SU-DHL-6 (cell line): ENCODE measurements at regions not wholly inside any gene's neighbourhood (a gene's known extent, or its start where the extent isn't known, plus 50 kb on each side); places are given as distances from the start of the nearest gene placed in this dataset.

Source experiments
- H2AFZ ChIP-seq: fragments of 200-600 bp; sonication (generic); 2 replicates; pipeline ENCODE4 v1.6.1; 2014; ENCODE audit warnings: low read depth, mild to moderate bottlenecking, moderate library complexity, mixed read lengths, antibody characterized with exemption, low read length; ENCODE audit not compliant: severe bottlenecking
- H3F3A ChIP-seq: fragments of 200-600 bp; shearing (Covaris generic); 2 replicates; pipeline ENCODE4 v1.6.0; 2016; ENCODE audit warnings: antibody characterized with exemption, mild to moderate bottlenecking; ENCODE audit not compliant: insufficient read depth
- H3K27ac ChIP-seq: fragments of 200-600 bp; sonication (generic); 2 replicates; pipeline ENCODE4 v1.5.1; 2016; ENCODE audit warnings: low read depth, mild to moderate bottlenecking, low read length, moderate library complexity, mixed read lengths
- H3K27me3 ChIP-seq: fragments of 200-600 bp; sonication (generic), shearing (Covaris generic); 2 replicates; pipeline ENCODE4 v1.6.0; 2014; ENCODE audit warnings: mild to moderate bottlenecking, low read length
- H3K36me3 ChIP-seq: fragments of 200-600 bp; sonication (generic); 2 replicates; pipeline ENCODE4 v1.6.1; 2014; ENCODE audit warnings: mild to moderate bottlenecking, low read length, mixed read lengths
- H3K4me2 ChIP-seq: fragments of 300-600, 200-600 bp; shearing (Covaris generic), sonication (generic); 2 replicates; pipeline ENCODE4 v1.6.0; 2014; ENCODE audit warnings: low read length, low read depth, mild to moderate bottlenecking; ENCODE audit not compliant: poor library complexity, severe bottlenecking
- H3K4me3 ChIP-seq: fragments of 200-600 bp; sonication (generic); 2 replicates; pipeline ENCODE4 v1.5.1; 2014; ENCODE audit warnings: antibody characterized with exemption, low read length, mild to moderate bottlenecking, mixed read lengths; ENCODE audit not compliant: insufficient read depth, poor library complexity, severe bottlenecking
- H3K79me2 ChIP-seq: fragments of 200-600 bp; sonication (generic); 2 replicates; pipeline ENCODE4 v1.6.1; 2014; ENCODE audit warnings: mild to moderate bottlenecking, low read length, moderate library complexity; ENCODE audit not compliant: insufficient read depth
- H3K9ac ChIP-seq: fragments of 200-600 bp; sonication (generic); 2 replicates; pipeline ENCODE4 v1.7.0; 2014; ENCODE audit warnings: mild to moderate bottlenecking, low read length
- H3K9me2 ChIP-seq: fragments of 200-600 bp; sonication (generic); replicated peaks from 2 replicates; pipeline ENCODE4 v1.6.1; 2014; ENCODE audit warnings: low read length; ENCODE audit not compliant: insufficient read depth
- H3K9me3 ChIP-seq: fragments of 200-600 bp; sonication (generic); 2 replicates; pipeline ENCODE4 v1.6.1; 2014; ENCODE audit warnings: low read length, mixed read lengths; ENCODE audit not compliant: insufficient read depth
- H4K20me1 ChIP-seq: fragments of 200-600 bp; sonication (generic); 2 replicates; pipeline ENCODE4 v1.6.1; 2014; ENCODE audit warnings: low read depth, mild to moderate bottlenecking, antibody characterized with exemption, low read length, moderate library complexity, mixed read lengths
- CTCF ChIP-seq: fragments of 200-600 bp; sonication (generic); IDR thresholded peaks from one replicate; pipeline ENCODE4 v1.5.1; 2017; ENCODE audit warnings: antibody characterized with exemption, mild to moderate bottlenecking, low read length, moderate library complexity; ENCODE audit not compliant: insufficient read depth, poor library complexity, severe bottlenecking
- EZH2phosphoT487 ChIP-seq: fragments of 200-600 bp; sonication (generic), shearing (Covaris generic); conservative IDR thresholded peaks from 2 replicates; pipeline ENCODE4 v1.6.1; 2018; ENCODE audit warnings: mild to moderate bottlenecking, antibody characterized with exemption, low read length, moderate library complexity, mixed read lengths

DNA sequence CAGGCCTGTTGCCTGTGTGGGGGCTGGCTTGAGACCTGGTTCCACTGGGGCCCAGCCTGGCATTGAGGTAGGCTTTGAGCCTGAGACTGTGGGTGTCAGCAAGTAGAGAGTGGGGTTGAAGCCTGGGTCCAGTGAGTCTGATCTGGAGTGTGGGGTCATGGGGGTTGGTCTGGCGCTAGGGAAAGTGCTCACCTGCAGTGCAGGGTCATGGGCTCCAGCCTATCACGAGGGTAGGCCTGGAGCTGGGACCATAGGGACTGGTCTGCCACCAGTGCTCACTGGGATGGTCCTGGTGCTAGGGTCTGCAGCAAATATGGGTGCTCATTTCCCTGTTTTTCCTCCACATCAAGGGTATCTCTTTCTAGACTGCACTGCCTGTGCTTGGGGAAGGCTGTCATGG lies 95.4 kb upstream of the KLF14 start:
- H2AFZ ChIP-seq, result no peak overlapping the region
- no peak overlapping the region for H3K4me3 ChIP-seq
- H3K9me2 ChIP-seq, result no peaks in the 10 kb centered on the region
- H3K9me3 ChIP-seq, result peaks cover 5% of the 10 kb centered on the region; the same call in 1 of the 2 replicates
- H3K27me3 ChIP-seq, result no peaks in the 10 kb centered on the region
- 0 out of 2 replicates have a peak, but pooled peaks cover 6% of the 10 kb centered on the region for H4K20me1 ChIP-seq
- no peak overlapping the region for H3K27ac ChIP-seq
- H3K36me3 ChIP-seq, result 0 out of 2 replicates have a peak, but pooled peaks cover 5% of the 10 kb centered on the region
- TF ChIP-seq EZH2phosphoT487 (no peak), CTCF (no peak)
- no peaks in the 10 kb centered on the region for H3K79me2 ChIP-seq
- no peak overlapping the region for H3K4me2 ChIP-seq
- no peak overlapping the region for H3K9ac ChIP-seq
- no peaks in the 10 kb centered on the region for H3F3A ChIP-seq

DNA sequence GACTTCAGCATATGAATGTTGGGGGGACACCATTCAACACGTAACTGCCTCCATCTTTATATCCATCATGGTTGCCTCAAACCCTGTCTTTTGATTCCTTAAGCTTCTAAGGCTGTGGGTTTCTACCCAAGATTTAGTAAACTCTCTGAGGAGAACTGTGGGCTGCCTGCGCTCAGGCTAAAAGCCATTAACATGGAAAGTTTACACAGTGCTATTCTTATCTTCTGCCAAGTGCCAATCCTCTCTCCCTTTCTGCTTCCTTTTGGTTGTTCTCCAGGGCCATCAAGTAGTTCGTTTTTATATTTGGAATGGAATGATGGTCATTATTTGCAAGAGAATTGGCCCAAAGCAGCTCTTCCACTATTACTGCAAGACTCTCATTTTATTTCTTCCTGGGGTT lies 97.3 kb upstream of the KLF14 start:
- Histone ChIP-seq H3K4me3 (no peak overlapping the region), H3K9ac (no peak overlapping the region), H3K9me3 (peaks cover 5% of the 10 kb centered on the region; the same call in 1 of the 2 replicates), H3F3A (no peaks in the 10 kb centered on the region), H3K36me3 (no peaks in the 10 kb centered on the region), H3K27ac (no peak overlapping the region), H3K4me2 (no peak overlapping the region), H3K9me2 (no peaks in the 10 kb centered on the region), H3K27me3 (no peaks in the 10 kb centered on the region), H3K79me2 (no peaks in the 10 kb centered on the region), H4K20me1 (0 out of 2 replicates have a peak, but pooled peaks cover 6% of the 10 kb centered on the region), H2AFZ (no peak overlapping the region)
- TF ChIP-seq EZH2phosphoT487, result no peak
- TF ChIP-seq CTCF, result no peak

DNA sequence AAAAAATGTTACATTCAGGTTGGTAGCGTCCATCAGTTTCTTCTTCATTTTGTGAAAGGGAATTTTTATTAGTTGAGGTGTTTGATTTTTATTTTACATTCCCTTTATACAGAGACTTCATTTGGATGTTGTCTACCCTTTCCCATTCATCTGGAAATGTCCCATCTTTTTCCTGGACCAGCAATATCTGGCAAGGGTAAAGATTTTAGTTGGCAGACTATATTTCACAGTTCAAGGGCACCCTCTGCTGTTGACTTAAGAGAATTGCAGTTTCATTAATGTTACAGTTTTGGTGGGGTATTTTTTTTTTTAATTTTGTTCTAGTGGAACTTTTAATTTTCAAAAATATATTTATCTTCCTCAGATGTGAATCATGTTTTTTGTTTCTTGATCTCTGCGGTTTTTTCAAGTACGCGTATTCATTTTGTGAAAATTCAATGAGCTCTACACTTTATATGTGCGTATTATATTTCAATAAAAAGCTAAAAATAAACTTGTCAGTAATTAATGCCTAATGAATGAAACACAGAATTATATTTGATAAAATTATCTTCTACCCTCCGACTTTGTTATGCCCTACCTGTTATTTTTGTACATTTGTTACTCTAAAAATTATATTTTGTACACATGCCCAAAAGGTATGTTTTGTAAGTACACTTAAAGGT lies 97.9 kb upstream of the KLF14 start:
- Histone ChIP-seq H3K79me2 (no peaks in the 10 kb centered on the region), H3K27ac (no peak overlapping the region), H4K20me1 (0 out of 2 replicates have a peak, but pooled peaks cover 6% of the 10 kb centered on the region), H3K36me3 (no peaks in the 10 kb centered on the region), H3K4me3 (no peak overlapping the region), H3K9ac (no peak overlapping the region), H3K27me3 (no peaks in the 10 kb centered on the region), H3K9me3 (0 out of 2 replicates have a peak, but pooled peaks cover under 1% of the 10 kb centered on the region), H3K4me2 (no peak overlapping the region), H3K9me2 (no peaks in the 10 kb centered on the region), H3F3A (no peaks in the 10 kb centered on the region), H2AFZ (no peak overlapping the region)
- peak; percentile 71 for TF ChIP-seq CTCF
- TF ChIP-seq EZH2phosphoT487, result no peak
